Smooth muscle cell of the brain vasculature (primary cell): ENCODE measurements at regions not wholly inside any gene's neighbourhood (a gene's known extent, or its start where the extent isn't known, plus 50 kb on each side); places are given as distances from the start of the nearest gene placed in this dataset.
"Not testable (repeated sequence)": the region's sequence is repeated elsewhere in the genome, so short reads cannot be mapped to it uniquely, and the experiment has no call there.

Experiments used
- DNase-seq: peaks from one replicate; pipeline ENCODE4 v3.0.0-alpha.2; 2012; ENCODE audit warnings: low read depth, low spot score

GRCh38 chr18:28334516-28334915 is 157.6 kb upstream of the CDH2 start:
- DNase-seq = no peak

DNA sequence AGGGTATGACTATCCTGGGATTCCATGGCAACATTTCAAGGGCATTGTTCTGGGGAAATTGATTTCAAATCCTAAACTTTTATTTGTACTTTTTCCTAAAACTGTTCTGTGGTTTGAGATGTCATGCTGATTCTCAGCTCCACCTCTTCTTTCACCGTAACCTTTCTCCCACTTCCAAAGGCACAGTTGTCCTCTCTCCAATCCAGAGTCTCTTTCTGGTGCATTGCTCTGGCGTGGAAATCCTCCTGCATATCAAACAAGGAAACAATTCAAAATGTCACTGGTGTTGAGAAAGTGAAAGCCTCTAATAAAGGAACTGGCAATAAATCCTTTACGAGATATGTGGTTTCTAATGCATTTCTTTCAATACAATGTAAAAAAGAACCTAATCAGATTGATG is 155.1 kb upstream of the CDH2 start:
- no peak for DNase-seq

DNA sequence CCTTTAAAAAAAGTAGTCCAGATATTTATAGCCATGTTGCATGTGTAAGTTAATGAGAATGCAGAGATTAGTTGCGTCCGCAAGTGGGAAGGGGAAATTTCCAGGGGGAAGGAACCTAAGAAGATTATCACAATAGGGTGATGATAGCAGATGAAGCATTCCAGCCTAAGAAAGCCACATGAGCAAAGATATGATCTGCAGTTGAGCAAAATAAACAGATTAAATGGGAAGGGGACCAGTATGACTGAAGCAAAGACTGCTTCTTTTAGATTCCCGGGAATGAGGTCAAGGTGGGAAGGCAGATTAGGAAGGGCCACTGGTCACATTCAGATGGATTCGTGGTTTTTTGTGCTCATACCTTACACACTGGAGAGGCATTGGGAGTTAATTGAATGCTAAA is 154.6 kb upstream of the CDH2 start:
- DNase-seq = no peak

GRCh38 chr18:28313602-28314001 is 136.7 kb upstream of the CDH2 start:
- no peak for DNase-seq

GRCh38 chr18:28288784-28289183 is 111.9 kb upstream of the CDH2 start:
- DNase-seq = no peak

DNA sequence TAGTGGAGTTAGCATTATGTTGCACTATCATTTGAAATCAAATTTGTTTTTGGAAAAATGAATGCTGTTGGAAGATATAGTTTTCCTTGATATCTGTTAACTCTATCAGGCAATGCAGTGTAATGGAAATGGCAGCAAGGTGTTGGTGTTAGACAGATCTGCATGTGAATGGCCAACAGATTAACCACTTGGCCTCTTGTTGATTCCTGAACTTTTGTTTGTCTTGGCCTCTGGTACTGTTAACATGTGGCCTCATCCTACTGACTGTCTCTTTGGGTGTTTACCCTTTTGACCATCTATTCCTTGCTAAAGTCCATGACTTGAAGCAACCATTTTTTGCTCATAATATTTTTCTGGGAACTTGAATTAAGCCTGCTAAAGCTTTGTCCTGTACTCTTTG is 110.2 kb upstream of the CDH2 start:
- DNase-seq = no peak

DNA sequence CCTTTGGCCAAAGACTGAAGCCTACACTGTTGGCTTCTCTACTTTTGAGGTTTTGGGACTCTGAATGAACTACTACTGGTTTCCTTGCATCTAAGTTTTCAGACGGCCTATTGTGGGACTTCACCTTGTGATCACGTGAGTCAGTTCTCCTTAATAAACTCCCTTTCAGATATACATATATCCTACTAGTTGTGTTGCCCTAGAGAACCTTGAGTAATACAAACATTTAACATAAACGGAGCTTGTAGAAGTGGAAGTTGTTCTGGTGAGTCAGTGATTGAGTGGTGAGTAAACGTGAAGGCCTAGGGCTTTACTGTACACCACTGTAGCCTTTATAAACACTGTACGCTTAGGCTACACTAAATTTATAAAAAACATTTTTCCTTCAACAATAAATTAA is 107.2 kb upstream of the CDH2 start:
- DNase-seq = no peak

DNA sequence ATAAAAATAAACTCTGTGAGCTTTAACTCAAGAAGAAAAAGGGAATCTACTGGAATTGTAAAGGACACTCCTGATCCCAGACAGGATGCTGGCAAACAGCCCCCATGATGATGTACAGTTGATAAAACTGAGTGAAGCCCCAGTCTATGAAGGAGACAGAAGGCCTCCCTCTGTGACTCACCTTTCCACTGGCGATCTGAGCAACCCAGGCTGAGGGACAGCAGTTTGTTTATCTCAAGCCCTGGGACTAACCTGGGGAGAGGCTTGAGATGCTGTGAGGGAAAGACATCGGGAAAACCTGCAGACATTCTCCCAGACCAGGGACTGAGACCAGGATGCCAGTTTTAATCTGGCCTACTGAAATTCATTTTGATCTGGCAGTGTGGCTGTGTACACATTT is 104.5 kb upstream of the CDH2 start:
- no peak for DNase-seq

DNA sequence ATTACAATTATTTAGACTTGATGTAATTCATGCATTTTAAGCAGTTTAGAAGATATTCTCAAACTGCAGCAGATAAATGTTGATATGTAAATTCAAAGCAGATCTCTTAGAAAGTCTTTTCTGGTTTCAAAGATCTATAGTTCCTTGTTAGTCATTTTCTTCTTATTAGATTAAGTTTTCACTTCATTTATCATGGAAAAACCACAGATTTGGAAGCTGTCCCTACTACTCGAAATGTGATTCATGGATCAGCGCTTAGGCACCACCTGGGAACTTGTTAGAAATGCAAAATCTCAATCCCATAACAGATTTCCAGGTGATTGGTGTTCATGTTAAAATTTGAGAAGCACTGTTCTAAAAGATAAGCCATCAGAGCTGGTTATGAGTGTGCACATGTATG is 92.8 kb upstream of the CDH2 start:
- no peak for DNase-seq

GRCh38 chr18:28267878-28268625 is 91.1 kb upstream of the CDH2 start:
- DNase-seq = no peak

DNA sequence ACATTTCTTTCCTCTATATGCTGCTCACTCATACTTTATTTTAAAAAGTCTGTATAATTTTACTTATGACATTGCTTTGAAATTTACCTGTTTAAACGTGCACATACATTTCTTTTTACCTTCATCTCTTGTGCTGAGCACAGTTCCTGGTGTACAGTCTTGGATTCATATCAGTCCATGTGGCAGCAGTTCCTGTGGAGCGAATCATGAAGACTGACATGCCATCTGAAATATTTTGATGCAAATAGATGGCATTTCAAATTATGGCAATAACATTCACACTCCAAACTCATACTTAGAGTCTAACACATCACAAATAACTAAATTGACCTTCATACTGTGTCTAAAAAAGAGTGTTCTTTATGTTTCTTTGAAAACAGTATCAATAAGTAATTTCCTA is 90.3 kb upstream of the CDH2 start:
- no peak for DNase-seq

- no peak for DNase-seq
These were observed 79.2 kb upstream of the CDH2 start for GRCh38 chr18:28256166-28256565.

- DNase-seq = no peak
These were observed 71.7 kb upstream of the CDH2 start for GRCh38 chr18:28248653-28249052.

DNA sequence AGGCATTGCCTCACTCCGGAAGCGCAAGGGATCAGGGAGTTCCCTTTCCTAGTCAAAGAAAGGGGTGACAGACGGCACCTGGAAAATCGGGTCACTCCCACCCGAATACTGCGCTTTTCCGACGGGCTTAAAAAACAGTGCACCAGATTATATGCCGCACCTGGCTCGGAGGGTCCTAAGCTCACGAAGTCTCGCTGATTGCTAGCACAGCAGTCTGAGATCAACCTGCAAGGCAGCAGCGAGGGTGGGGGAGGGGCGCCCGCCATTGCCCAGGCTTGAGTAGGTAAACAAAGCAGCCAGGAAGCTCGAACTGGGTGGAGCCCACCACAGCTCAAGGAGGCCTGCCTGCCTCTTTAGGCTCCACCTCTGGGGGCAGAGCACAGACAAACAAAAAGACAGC is 63.7 kb upstream of the CDH2 start:
- not testable (repeated sequence) for DNase-seq

GRCh38 chr18:28236487-28236886 is 59.6 kb upstream of the CDH2 start:
- no peak for DNase-seq
